Loucy (cell line): ENCODE measurements at regions not wholly inside any gene's neighbourhood (a gene's known extent, or its start where the extent isn't known, plus 50 kb on each side); places are given as distances from the start of the nearest gene placed in this dataset.
A peak's percentile ranks its signal among the peaks of the same experiment; 100 is the strongest.

ENCODE experiments used
- H2AFZ ChIP-seq: fragments of 200-600 bp; sonication (generic); 2 replicates; pipeline ENCODE4 v1.6.0; 2016; ENCODE audit warnings: antibody characterized with exemption, mild to moderate bottlenecking, low read length, moderate library complexity
- H3F3A ChIP-seq: fragments of 200-600 bp; 2 replicates; pipeline ENCODE4 v1.6.0; 2016; ENCODE audit warnings: antibody characterized with exemption, low read depth, mild to moderate bottlenecking
- H3K27me3 ChIP-seq: fragments of 200-600 bp; sonication (generic); 2 replicates; pipeline ENCODE4 v1.6.1; 2014; ENCODE audit warnings: low read length, mild to moderate bottlenecking; ENCODE audit not compliant: insufficient read depth, poor library complexity, severe bottlenecking
- H3K36me3 ChIP-seq: fragments of 200-600 bp; sonication (generic); 2 replicates; pipeline ENCODE4 v1.6.1; 2016; ENCODE audit warnings: low read length; ENCODE audit not compliant: insufficient read depth
- H3K4me1 ChIP-seq: fragments of 200-600 bp; sonication (generic); 2 replicates; pipeline ENCODE4 v1.5.1; 2014; ENCODE audit warnings: low read length, mild to moderate bottlenecking; ENCODE audit not compliant: insufficient read depth, poor library complexity, severe bottlenecking
- H3K4me2 ChIP-seq: fragments of 200-600 bp; sonication (generic); 2 replicates; pipeline ENCODE4 v1.6.0; 2014; ENCODE audit warnings: antibody characterized with exemption, low read length, low read depth, mild to moderate bottlenecking; ENCODE audit not compliant: poor library complexity, severe bottlenecking
- H3K4me3 ChIP-seq: fragments of 200-600 bp; sonication (generic); 2 replicates; pipeline ENCODE4 v1.5.1; 2014; ENCODE audit warnings: low read length, mild to moderate bottlenecking, mixed read lengths; ENCODE audit not compliant: poor library complexity, severe bottlenecking
- H3K79me2 ChIP-seq: fragments of 200-600 bp; sonication (generic); 2 replicates; pipeline ENCODE4 v1.6.1; 2014; ENCODE audit warnings: low read length; ENCODE audit not compliant: insufficient read depth
- H3K9ac ChIP-seq: fragments of 200-600 bp; sonication (generic); 2 replicates; pipeline ENCODE4 v1.6.0; 2014; ENCODE audit warnings: mild to moderate bottlenecking, low read depth, low read length, moderate library complexity; ENCODE audit not compliant: poor library complexity, severe bottlenecking
- H3K9me2 ChIP-seq: fragments of 200-600 bp; sonication (generic); replicated peaks from 2 replicates; pipeline ENCODE4 v1.6.1; 2016; ENCODE audit warnings: low read depth, low read length, mixed read lengths
- H3K9me3 ChIP-seq: fragments of 200-600 bp; sonication (generic); 2 replicates; pipeline ENCODE4 v1.6.1; 2014; ENCODE audit warnings: mild to moderate bottlenecking, antibody characterized with exemption, low read length, low read depth; ENCODE audit not compliant: insufficient read depth
- H4K20me1 ChIP-seq: fragments of 200-600 bp; sonication (generic); 2 replicates; pipeline ENCODE4 v1.6.0; 2014; ENCODE audit warnings: antibody characterized with exemption, low read length, mild to moderate bottlenecking; ENCODE audit not compliant: insufficient read depth, poor library complexity, severe bottlenecking
- EZH2phosphoT487 ChIP-seq: fragments of 200-600 bp; IDR thresholded peaks from 2 replicates; pipeline ENCODE4 v1.6.1; 2018; ENCODE audit warnings: antibody characterized with exemption, mild to moderate bottlenecking, moderate library complexity, borderline replicate concordance
- TF ChIP-seq, protein P1 (sequence below): fragments of 200-600 bp; sonication (generic); conservative IDR thresholded peaks from 2 replicates; pipeline ENCODE4 v1.5.1; 2014; ENCODE audit warnings: mild to moderate bottlenecking, antibody characterized with exemption, low read length

GRCh38 chr4:108519911-108520601 is 100.3 kb upstream of the RPL34 start:
- no peaks in the 10 kb centered on the region for H3K9me3 ChIP-seq
- H3K4me2 ChIP-seq: no peak overlapping the region
- H3K9me2 ChIP-seq: no peaks in the 10 kb centered on the region
- no peaks in the 10 kb centered on the region for H3K27me3 ChIP-seq
- H3K9ac ChIP-seq: no peak overlapping the region
- H3K79me2 ChIP-seq: no peaks in the 10 kb centered on the region
- no peaks in the 10 kb centered on the region for H3F3A ChIP-seq
- H2AFZ ChIP-seq: no peak overlapping the region
- TF ChIP-seq, protein P1, sequence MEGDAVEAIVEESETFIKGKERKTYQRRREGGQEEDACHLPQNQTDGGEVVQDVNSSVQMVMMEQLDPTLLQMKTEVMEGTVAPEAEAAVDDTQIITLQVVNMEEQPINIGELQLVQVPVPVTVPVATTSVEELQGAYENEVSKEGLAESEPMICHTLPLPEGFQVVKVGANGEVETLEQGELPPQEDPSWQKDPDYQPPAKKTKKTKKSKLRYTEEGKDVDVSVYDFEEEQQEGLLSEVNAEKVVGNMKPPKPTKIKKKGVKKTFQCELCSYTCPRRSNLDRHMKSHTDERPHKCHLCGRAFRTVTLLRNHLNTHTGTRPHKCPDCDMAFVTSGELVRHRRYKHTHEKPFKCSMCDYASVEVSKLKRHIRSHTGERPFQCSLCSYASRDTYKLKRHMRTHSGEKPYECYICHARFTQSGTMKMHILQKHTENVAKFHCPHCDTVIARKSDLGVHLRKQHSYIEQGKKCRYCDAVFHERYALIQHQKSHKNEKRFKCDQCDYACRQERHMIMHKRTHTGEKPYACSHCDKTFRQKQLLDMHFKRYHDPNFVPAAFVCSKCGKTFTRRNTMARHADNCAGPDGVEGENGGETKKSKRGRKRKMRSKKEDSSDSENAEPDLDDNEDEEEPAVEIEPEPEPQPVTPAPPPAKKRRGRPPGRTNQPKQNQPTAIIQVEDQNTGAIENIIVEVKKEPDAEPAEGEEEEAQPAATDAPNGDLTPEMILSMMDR: no peak
- no peak for TF ChIP-seq EZH2phosphoT487
- no peaks in the 10 kb centered on the region for H4K20me1 ChIP-seq
- H3K4me1 ChIP-seq: peaks cover 35% of the 10 kb centered on the region
- no peak overlapping the region for H3K4me3 ChIP-seq
- no peaks in the 10 kb centered on the region for H3K36me3 ChIP-seq

DNA sequence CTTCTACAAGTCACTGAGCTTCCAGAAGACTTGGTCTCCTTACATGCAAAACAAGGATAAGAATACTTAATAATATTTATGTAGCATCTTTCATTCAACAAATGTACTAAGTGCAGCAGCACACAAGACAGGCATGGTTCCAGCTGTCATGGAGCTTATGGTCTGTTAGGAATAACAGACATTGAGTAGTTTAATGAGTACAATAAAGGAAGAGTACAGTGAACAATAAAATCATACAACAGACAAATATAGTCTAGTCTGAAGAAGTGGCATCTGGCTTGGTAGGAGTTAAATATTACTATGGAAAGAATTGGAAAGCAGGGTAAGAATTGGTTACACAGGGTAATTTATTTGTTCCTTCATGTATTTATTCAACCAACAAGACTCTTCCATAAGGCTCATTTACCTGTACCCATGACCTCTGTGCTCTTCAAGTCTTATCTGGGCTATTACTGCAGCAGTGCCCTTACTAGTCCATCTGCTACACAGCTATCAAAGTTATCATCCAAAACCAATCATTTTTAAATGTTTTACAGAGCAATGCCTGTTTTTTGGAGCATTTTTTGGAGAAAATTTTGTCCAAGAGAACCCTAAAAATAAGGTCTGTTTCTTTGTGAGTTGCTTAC is 101.1 kb upstream of the RPL34 start:
- H3K9me2 ChIP-seq: no peaks in the 10 kb centered on the region
- no peak overlapping the region for H3K4me3 ChIP-seq
- H3K36me3 ChIP-seq: no peaks in the 10 kb centered on the region
- no peak for TF ChIP-seq EZH2phosphoT487
- TF ChIP-seq, protein P1: no peak
- no peak overlapping the region for H3K4me2 ChIP-seq
- H3K9ac ChIP-seq: no peak overlapping the region
- no peaks in the 10 kb centered on the region for H3K9me3 ChIP-seq
- H3K27me3 ChIP-seq: no peaks in the 10 kb centered on the region
- H3F3A ChIP-seq: no peaks in the 10 kb centered on the region
- H4K20me1 ChIP-seq: no peaks in the 10 kb centered on the region
- peak overlapping the region; percentile 5; the same call in 1 of the 2 replicates for H2AFZ ChIP-seq
- no peaks in the 10 kb centered on the region for H3K79me2 ChIP-seq
- H3K4me1 ChIP-seq: peaks cover 28% of the 10 kb centered on the region

- Histone ChIP-seq H3K4me2 (peak overlapping the region; percentile 16), H3K27me3 (no peaks in the 10 kb centered on the region), H3F3A (no peaks in the 10 kb centered on the region), H4K20me1 (no peaks in the 10 kb centered on the region), H3K4me1 (peaks cover 12% of the 10 kb centered on the region), H3K36me3 (no peaks in the 10 kb centered on the region), H3K9me2 (no peaks in the 10 kb centered on the region), H3K79me2 (no peaks in the 10 kb centered on the region), H3K9me3 (no peaks in the 10 kb centered on the region), H3K4me3 (peak overlapping the region; percentile 28), H2AFZ (peak overlapping the region; percentile 16), H3K9ac (no peak overlapping the region)
- TF ChIP-seq EZH2phosphoT487: no peak
- TF ChIP-seq, protein P1: peak; percentile 53
These were observed 107.5 kb upstream of the RPL34 start for GRCh38 chr4:108512615-108513505.
